ENCODE measurements at regions not wholly inside any gene's neighbourhood (a gene's known extent, or its start where the extent isn't known, plus 50 kb on each side); places are given as distances from the start of the nearest gene placed in this dataset.

DNA sequence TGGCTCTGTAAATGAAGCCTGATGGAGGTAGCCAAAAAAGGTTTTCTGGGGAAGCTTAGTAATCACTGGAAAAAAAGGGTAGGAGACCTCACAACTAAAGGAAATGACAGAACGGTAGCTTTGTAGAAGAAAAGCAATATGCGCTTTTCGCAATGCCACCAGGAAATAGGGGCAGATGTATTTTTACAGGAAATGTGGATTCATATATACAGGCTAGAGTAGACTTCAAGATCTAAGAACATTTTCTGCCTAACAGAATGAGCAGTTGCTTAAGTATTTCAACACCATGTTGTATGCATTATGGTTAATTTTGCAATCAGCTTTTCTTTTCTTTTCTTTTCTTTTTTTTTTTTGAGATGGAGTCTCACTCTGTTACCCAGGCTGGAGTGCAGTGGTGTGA is 219.6 kb downstream of the CD83 start:
- DNase-seq: no peak

DNA sequence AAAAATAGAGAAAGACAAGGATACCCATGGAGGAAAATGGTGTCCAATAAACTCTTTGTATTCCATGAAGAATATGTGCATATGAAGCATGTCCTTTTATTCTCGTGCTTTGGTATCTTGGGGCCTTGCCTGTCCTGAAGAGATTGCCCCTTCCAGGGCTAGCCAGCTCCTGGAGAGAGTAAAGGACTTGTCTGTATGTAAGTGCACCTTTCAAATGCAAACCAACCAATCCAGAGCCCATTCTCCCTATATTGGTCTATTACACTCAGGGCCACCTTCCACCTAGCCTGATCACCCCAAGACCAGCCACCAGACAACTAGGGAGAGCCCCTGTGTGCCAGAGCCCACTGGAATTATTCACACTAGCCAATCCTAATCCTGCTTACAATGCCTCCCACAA is 221.6 kb downstream of the CD83 start:
- no peak for DNase-seq

DNA sequence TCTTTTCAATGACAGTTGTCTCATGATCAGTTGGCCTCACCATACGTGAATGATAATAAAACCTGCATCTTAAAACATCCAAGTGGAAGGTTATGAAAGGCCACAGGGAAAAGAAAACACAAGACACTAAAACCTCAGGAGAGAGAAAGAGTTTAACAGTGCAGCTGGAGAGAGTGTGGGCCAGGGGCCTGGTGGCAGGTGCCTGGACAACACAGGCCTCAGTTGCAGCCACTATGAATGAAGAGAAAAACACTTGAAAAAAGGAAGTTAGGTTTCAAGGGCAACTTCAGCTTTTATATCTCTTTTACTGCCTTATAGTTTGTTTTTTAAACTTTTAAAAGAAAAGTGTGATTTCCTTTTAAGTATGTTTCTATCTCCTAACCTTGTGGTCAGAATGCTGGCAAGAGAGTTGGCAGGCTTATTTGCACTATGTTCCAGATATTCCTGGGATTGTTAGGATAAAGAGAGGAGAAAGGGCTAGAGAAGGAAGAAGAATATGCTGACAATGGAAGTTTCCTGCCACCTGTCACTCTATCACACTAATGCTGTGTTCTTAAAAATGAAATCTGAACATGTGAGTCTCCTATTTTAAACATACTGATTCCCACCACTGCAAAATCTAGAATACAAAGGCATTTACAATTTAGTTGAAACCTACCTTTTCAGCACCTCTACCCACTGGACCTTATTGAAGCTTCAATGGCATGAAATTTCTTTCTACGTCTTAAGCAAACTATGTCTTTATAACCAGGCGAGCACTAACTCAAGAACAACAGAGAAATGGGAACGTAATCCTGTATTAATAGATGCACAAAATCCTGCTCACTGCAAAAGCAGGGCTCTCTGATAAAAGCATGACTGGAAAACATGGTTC is 222.4 kb downstream of the CD83 start:
- DNase-seq: no peak

DNA sequence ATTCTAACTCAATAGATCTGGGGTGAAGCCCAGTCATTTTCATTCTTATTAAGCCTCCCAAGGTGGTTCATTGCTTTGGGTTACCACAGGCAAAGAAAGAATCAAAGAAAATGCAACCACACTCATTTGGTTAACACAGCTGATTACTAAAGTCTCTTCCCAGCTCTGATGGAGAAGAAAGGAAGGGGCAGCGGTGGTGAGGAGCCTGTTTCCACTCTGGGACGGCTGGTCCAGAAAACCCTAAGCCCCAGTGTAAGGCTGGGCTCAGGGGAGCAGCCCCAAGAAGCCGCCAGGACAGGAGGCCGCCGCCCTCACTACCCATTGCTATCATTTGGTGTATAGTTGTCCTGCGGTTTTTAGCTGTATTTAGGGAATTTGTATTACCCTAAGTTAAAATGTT is 226.9 kb downstream of the CD83 start:
- DNase-seq: no peak

DNA sequence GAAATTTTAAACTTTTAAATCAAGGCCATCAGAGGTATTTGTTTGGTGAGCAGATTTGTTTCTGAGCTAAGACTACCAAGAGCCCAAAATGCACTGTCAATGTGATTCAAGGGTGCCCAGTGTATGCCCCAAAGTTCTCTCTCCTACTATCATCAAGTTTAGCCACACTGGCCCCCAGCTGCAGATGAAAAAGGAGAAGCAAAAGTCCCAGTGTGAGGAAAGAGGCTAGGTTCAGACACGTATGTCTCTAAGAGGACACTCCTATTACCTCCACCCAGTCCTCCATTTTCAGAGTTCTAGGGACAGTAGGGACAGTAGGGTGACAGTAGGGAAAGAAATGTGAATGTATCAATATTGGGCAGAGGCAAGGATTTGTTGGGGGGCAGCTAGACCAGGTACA is 230.8 kb downstream of the CD83 start:
- DNase-seq: no peak

DNA sequence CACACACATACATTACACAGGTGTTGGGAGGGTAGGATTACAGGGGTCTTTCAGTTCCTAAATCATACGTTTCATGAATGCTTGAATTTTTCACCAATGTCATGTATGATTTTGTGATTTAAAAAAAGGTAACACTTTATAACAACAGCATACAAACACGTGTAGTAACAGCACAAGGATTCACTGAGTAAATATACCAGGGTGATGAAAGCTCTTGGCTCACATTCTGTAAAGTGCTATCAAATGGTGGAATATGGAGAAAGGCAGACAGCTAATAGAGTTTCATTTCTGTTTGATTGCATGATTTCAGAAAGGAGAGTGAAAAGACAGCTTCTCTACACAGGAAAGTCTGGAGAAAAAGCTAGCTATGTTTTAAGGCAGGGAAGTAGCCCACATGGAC is 231.9 kb downstream of the CD83 start:
- no peak for DNase-seq

DNA sequence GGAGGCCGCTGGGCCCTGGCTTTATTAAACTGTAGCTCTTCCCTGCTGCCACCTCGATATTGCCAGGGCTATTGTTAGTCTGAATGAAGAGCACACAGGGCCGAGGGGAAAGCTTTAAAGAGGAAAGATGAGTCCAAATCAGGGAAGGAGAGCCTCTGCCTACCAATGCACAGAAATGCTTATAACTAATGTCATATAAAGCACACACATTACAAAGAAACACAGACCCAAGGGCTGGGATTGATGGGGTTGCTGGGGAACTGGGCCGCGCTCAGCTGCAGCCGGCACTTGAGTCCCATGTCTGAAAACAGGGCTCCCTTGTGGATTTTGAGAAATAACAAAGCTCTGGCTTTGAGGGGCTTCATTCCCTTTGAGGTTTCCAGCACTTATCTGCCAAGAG is 232.6 kb downstream of the CD83 start:
- DNase-seq: no peak

DNA sequence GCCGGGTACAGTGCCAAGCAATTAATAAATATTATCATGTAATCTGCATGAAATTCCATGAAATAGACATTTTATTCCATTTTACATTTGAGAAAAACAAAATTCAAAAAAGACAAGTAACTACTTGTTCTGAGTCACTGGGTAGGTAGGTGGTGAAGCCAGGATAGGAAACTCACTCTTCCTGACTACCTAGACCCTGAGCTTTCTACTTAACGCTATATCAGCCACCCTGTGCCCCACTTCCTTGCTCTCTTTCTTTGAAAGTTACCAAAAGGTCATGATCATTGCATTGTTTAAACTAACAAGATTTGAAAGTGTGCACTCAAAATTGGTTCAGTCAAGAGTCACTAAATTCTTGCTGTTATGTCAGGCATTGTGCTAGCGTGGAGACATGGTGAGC is 235.7 kb downstream of the CD83 start:
- DNase-seq: no peak

DNA sequence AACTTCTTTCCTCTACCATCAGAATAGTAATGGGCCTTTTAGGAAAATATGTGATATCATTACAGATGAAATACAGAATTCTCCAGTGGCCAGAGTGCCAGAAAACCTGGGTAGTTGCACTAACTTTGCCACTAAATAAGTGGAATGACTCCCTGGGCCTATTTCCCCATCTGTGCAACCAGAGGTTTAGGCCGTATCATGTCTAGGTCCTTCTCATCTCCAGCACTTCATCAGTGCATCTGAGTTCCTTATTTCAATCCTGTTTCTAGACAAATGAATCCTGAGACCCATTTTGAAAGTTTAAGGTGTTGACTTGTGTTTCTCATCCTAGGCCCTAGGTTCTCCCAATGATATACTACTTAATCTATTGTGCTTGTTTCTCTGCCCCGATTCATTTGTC is 236.2 kb downstream of the CD83 start:
- DNase-seq: no peak

DNA sequence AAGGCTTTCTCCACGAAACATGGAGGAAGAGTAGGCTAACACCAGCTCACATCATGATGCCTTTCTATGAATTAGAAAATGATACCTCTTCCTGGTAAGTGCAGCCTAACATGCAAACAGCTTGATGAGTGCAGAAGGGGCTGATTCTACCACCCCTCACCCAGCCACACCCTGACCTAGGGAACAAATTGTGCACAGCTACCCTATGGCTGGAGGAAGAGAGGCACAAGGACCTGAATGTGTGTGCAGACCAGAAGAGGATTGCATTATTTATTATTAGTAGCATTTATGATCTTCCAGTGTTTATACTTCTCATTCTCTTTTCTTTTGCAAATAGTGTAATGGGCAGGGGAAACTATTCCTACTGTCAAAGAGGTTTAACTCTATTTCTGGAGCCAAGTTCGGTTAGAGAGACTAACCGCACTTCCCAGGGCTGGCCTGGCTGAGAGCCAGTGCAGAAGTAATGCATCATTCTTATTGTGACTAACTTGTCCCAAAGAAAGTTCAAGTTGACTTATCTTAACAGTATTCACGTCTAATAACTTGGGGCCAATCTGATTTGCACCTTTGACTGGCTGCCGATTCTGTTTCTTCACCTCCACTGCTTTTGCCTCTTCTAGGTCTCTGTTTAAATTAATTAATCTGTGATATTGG is 237.5 kb downstream of the CD83 start:
- DNase-seq: no peak

DNA sequence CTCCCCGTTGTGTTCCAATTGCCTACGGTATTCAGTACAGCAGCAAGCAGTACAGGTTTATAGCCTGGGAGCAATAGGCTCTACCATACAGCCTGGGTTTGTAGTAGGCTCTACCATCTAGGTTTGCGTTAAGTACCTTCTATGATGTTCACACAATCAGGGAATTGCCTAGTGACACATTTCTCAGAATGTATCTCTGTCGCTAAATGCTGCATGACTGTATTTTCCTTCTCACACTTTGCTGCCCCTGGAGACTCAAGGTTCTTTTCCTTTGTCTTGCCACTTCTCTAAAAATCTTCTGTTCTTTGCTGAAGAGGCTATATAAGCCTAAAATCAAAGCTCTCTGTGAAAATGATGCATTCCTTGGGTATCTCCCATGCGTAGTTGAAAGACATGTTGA is 241.9 kb downstream of the CD83 start:
- DNase-seq: no peak

DNA sequence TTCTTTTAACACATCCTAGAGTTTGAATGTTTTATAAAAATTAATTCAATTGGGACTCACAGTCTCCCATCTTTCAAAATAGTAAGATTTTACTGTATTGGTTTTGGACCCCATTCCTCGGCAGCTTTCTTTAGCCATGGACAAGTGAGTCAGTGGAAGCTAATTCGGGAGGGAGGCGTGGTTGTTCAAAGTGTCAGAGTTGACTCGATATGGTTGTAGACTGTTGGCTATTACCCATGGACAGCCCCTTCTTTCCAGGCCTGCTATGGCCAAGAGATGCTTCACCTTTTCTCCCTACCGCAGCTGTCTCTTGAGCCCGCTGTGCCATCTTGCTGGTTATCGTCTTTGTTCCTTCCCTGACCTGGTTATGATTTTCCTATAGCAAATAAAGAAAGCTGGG is 243.0 kb downstream of the CD83 start:
- no peak for DNase-seq

DNA sequence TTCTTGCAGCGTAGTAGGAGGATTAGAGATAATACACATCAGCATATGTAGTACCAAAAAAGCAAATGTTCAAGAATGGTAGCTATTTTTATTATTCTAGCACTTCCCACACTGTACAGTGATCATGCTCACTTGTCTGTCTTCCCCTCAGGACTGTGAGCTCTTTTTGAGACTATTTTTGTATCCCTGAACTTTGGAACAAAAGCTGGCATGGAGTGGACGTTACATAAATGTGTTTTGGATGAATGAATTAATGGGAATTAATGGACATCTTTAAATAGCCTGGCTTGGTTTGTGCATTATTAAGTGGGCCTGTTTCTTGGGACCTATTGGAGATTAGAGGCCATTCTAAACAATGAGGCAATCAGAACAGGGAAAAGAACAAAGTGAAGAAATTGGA is 243.7 kb downstream of the CD83 start:
- no peak for DNase-seq

DNA sequence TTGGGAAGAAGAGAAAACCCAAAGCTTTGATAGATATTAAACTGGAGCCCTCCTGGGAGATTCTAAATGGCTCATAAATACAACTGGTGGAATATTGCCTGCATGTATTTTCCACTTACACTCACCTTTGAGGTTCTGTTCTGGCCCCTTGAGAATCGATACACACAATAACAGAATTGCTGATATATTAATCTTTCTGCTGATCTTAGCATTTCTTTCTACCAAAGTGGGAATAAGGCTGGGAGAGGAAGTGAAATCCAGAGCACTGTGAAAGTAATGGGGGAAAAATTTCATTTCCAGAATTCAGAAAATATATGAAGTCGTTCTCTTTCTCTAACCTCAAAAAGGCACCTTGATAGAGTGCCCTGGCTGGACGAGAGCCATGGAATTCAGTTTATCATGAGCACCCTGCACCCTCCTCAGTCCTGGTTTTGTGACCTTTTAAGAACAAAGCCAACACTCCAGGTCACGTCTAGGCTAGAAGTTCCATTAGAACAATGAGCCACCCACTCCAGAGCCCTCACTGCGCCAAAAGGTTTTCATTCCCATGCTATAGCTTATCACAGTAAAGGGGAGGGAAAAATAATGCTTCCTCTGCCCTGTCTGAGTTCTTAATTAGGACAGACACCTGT is 244.5 kb downstream of the CD83 start:
- DNase-seq: no peak

DNA sequence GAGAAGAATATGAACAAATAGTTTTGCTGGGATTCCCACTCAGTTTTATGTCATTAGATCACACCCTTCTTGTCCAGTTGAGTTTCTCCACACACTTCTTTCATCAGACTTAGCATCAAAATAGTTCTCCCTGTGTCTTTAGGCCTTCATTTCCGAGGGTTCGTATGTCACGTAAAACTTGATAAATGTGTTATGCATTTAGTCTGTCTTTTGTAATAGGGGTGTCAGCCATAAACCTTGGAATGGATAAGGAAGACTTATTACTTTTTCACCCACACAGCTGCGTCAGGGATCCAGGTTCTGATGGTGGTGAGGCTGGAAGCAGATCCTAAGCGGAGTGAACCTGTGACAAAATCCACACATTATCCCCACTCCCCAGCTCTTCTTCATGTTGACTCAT is 246.8 kb downstream of the CD83 start:
- DNase-seq: no peak

DNA sequence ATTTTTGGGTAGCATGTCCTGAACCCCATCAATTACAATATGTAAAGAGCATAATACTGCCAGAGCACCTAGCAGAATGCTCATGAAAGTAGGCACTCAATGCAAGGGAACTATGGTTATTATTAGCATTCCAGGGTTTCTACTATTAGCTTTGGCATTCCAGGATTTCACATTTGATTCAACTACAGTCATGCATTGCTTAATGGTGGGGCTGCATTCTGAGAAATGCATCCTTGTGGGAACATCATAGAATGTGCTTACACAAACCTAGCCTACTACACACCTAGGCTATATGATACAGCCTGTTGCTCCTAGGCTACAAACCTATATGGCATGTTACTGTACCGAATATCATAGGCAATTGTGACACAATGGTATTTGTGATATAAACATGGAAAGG is 247.8 kb downstream of the CD83 start:
- DNase-seq: no peak

DNA sequence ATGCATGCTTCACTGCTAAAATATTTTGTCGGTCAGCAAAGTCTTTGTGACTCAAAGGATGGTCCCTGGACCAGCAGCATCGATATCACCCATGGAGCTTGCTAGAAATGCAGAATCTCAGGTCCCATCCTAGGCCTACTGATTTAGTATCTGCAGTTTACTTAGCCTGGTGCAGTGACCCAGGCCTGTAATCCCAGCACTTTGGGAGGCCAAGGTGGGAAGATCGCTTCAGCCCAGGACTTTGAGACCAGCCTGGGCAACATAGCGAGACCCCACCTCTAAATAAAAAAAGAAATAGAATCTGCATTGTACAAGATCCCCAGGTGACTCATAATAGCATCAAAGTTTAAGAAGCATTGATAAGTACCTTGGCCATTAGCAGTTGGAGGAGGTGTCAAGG is 248.7 kb downstream of the CD83 start:
- no peak for DNase-seq

DNA sequence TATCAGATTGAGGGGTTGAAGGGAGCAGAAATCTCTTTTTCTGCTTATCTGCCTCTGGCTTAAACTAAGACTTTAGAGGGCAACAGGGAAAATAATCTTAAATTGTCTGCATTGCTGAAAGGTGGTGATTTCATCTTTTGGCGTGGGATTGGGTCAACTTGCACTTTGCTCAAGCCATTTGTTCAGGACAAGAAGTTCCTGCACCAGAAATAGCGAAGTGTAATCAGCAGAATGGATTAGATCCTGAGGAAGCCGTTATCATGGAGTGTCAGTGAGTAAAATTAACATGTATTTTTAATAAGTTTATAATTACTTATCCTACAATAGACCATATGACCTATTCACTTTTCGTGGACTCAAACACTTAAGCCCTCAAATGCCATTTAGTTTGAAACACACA is 249.3 kb downstream of the CD83 start:
- no peak for DNase-seq

DNA sequence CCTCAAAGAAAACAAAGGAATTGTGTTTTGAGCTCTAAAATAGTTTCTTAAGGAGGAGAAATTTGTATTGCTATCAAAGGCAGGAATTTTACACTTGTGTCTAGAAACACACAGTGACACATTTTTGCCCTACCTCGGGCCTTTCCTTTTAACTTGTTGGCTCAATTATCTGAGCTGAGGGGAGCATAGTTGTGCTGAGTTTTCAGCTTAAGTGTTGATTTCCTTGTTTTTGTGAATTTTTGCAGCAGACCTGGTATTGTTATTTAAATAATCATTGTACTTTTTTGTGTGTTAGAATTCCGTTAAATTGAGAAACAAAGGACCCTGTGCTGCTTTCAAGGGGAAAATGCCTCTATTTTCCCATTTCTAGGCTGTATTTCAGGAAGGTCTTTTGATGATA is 249.7 kb downstream of the CD83 start:
- no peak for DNase-seq

DNA sequence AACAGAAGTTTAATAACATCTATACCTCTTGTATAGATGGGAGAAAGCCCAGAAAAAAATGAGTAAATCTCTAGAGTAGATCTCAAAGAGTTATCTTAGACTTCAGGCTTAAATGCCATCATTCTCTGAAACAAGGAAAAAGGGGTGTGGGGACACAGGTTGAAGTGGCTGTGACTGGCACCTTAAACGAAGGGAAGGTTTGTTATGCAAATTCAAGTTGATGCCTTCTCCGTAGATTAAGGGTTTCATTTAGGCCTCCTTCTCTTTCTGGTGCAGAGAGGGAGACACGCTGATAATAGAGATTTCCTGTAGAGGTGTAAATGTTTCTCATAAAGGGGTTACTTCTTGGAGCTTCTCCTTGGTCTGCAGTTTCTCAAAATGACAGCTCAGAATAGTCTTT is 252.1 kb downstream of the CD83 start:
- DNase-seq: no peak

DNA sequence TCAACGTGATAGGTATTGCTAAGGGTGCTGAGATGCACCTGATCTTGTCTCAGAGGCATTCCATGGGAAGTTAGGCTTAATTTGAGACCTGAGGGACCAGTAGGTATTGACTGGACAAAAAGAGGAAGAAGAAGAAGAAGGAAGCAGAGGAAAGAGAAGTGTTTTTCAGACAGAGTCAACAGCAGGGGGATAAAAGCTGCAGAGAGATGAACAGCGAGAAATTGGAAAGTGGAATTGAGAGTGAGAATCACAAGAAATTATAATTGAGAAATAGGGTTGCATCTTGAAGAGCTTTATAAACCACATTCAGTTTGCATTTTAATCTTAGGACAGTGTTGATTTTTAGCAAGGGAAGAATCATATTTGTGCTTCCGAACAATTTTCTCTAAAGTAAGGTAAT is 254.0 kb downstream of the CD83 start:
- no peak for DNase-seq

DNA sequence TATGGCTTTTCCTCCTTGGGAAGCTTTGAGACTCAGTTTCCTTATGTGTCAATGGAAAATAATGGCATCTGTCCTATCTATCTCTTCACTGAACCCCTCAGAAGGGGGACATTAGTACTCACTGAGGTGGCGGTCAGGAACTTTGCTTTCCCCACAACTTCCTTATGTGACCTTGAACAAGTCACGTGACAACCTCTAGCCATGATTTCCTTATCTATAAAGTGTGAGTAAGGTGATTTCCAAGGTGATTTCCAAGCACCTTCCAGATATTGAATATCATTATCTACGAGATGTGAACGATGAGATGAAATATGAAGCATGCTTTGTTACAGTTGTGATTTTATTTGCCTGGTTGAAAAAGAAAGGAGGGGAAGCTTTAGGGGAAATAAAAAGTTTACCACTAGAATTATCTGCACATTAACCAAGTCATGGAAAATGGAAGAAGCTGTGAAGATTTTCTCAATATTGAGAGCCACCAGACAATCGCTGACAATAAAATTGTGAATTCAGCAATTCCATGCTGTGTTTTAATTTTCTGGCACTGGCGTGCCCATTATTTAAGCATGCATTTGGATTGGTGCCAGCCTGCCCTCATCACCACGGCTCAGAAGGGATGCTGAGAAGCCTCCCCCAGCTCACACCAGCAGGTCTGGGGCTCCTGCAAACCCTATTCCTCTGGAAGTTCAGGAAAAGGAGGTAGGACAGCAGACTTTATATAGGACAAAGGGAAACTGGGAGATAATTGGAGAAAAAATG is 255.3 kb downstream of the CD83 start:
- no peak for DNase-seq

DNA sequence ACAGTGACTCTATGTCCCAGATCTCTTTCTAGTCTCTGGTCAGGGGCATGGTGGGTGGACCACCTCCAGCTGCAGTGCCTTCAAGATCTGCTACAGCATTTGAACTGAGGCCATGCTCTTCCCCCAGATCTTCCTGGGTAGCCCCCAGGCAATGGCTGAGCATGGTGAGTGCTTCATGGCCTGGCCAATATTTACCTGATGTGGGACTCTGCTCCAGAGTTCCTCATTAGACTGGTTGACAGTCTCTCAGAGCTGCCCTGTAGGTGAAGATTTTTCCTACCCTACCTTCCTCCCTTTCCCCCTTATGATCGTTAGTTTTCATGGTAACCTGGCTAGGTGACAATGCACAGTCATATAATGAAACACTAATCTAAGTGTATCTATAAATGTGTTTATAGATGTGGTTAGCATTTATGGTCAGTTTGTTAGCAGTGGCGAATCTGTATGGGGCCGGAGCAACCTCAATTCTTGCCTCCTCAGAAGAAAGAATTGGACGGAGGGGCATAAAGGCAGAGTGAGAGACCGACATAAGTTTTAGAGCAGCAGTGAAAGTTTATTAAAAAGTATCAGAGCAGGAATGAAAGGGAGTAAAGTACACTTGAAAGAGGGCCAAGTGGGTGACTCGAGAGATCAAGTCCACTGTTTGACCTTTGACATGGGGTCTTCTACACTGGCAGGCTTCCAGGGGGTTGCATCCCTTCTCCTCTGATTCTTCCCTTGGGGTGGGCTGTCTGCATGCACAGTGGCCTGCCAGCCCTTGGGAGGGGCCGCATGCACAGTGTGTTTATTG is 256.3 kb downstream of the CD83 start:
- no peak for DNase-seq
